K562 (cell line): ENCODE measurements at regions not wholly inside any gene's neighbourhood (a gene's known extent, or its start where the extent isn't known, plus 50 kb on each side); places are given as distances from the start of the nearest gene placed in this dataset.
A peak's percentile ranks its signal among the peaks of the same experiment; 100 is the strongest.

Experiments
- CAMTA2 ChIP-seq: fragments of 250-450 bp; sonication (Bioruptor Pico); conservative IDR thresholded peaks from 2 replicates; pipeline ENCODE4 v1.5.1; 2022
- CBX3 ChIP-seq, 2 experiments: IDR thresholded peaks; 1 replicate in 1 of 2; 2 replicates in 1 of 2; pipeline ENCODE4 v1.6.1; 2012; ENCODE audit warnings: inconsistent platforms in 2 of 2, low read length in 2 of 2, borderline replicate concordance in 1 of 2, control low read depth in 1 of 2
- CCNT2 ChIP-seq: IDR thresholded peaks from 2 replicates; pipeline ENCODE4 v1.6.1; 2011; ENCODE audit warnings: borderline replicate concordance, low read depth, mild to moderate bottlenecking, moderate library complexity, mixed read lengths, low read length; ENCODE audit not compliant: insufficient read length; ENCODE audit errors: extremely low read depth
- ERF ChIP-seq: fragments of 450-650 bp; formaldehyde crosslinking; IDR thresholded peaks from 2 replicates; pipeline ENCODE4 v1.4.0; 2020; ENCODE audit warnings: mild to moderate bottlenecking, mixed read lengths
- FIP1L1 ChIP-seq: fragments of 200-400 bp; formaldehyde crosslinking; IDR thresholded peaks from 2 replicates; pipeline ENCODE4 v1.6.1; 2018; ENCODE audit warnings: mild to moderate bottlenecking, low read depth, low read length; ENCODE audit not compliant: poor library complexity, severe bottlenecking
- FOXM1 ChIP-seq, 2 experiments: fragments of 450-650 bp in 1 of 2; sonication (generic) in 1 of 2; formaldehyde crosslinking in 1 of 2; IDR thresholded peaks; 2 replicates each; pipeline versions ENCODE4 v1.6.1 to v1.9.0; 2017 to 2022; ENCODE audit warnings: low read depth in 2 of 2, mild to moderate bottlenecking in 2 of 2, missing genetic modification reagents in 1 of 2, moderate library complexity in 1 of 2
- GATA2 ChIP-seq: sonication (generic); formaldehyde crosslinking; IDR thresholded peaks from 2 replicates; pipeline ENCODE4 v1.4.0; 2020; ENCODE audit warnings: mild to moderate bottlenecking, missing genetic modification reagents
- HNRNPUL1 ChIP-seq: fragments of 200-400 bp; formaldehyde crosslinking; IDR thresholded peaks from 2 replicates; pipeline ENCODE4 v1.6.1; 2017; ENCODE audit warnings: low read length
- IRF2 ChIP-seq: sonication (generic); formaldehyde crosslinking; IDR thresholded peaks from 2 replicates; pipeline ENCODE4 v1.8.1; 2022; ENCODE audit warnings: mild to moderate bottlenecking, missing genetic modification reagents
- MAZ ChIP-seq, 2 experiments: fragments of 450-650 bp in 1 of 2; sonication (generic) in 1 of 2; formaldehyde crosslinking; IDR thresholded peaks in 1 of 2; conservative IDR thresholded peaks in 1 of 2; 2 replicates each; pipeline versions ENCODE4 v1.4.0 to v1.5.0; 2020; ENCODE audit warnings: mild to moderate bottlenecking in 1 of 2, missing genetic modification reagents in 1 of 2
- MED1 ChIP-seq: sonication (generic); formaldehyde crosslinking; IDR thresholded peaks from 2 replicates; pipeline ENCODE4 v1.8.1; 2023; ENCODE audit warnings: missing genetic modification reagents, borderline replicate concordance
- MNT ChIP-seq, 2 experiments: fragments of 450-650 bp; conservative IDR thresholded peaks; 2 replicates each; pipeline ENCODE4 v1.6.1; 2017; ENCODE audit warnings: mild to moderate bottlenecking in 2 of 2, moderate library complexity in 2 of 2
- MTA1 ChIP-seq: fragments of 450-650 bp; IDR thresholded peaks from 2 replicates; pipeline ENCODE4 v1.6.1; 2017; ENCODE audit warnings: borderline replicate concordance
- NFE2 ChIP-seq: IDR thresholded peaks from 2 replicates; pipeline ENCODE4 v1.6.1; 2014; ENCODE audit warnings: antibody characterized with exemption, low read depth
- NFIC ChIP-seq: fragments of 450-650 bp; IDR thresholded peaks from 2 replicates; pipeline ENCODE4 v1.6.1; 2017; ENCODE audit warnings: mild to moderate bottlenecking, inconsistent platforms
- RB1 ChIP-seq: fragments of 450-650 bp; IDR thresholded peaks from 2 replicates; pipeline ENCODE4 v1.6.1; 2017; ENCODE audit warnings: low read depth, mild to moderate bottlenecking
- TRIM24 ChIP-seq, 2 experiments: fragments of 450-650 bp; IDR thresholded peaks; 2 replicates each; pipeline ENCODE4 v1.6.1; 2016
- TRIM28 ChIP-seq: fragments of 450-650 bp; IDR thresholded peaks from 2 replicates; pipeline ENCODE4 v1.6.1; 2017
- ZBTB1 ChIP-seq: sonication (generic); formaldehyde crosslinking; IDR thresholded peaks from 2 replicates; pipeline ENCODE4 v1.8.1; 2023; ENCODE audit warnings: missing genetic modification reagents, low read depth, mild to moderate bottlenecking, borderline replicate concordance
- ZFX ChIP-seq: sonication (generic); formaldehyde crosslinking; IDR thresholded peaks from 2 replicates; pipeline ENCODE4 v1.8.0; 2022; ENCODE audit warnings: mild to moderate bottlenecking, missing genetic modification reagents, moderate library complexity
- ZNF143 ChIP-seq: sonication (generic); formaldehyde crosslinking; IDR thresholded peaks from 2 replicates; pipeline ENCODE4 v1.9.0; 2022; ENCODE audit warnings: mild to moderate bottlenecking, missing genetic modification reagents
- ZNF780A ChIP-seq: fragments of 250-450 bp; sonication (Bioruptor Pico); IDR thresholded peaks from 2 replicates; pipeline ENCODE4 v1.5.0; 2021; ENCODE audit warnings: mild to moderate bottlenecking
- TF ChIP-seq, protein P1 (sequence below): fragments of 450-650 bp; IDR thresholded peaks from 2 replicates; pipeline ENCODE4 v1.6.1; 2016; ENCODE audit warnings: borderline replicate concordance

DNA sequence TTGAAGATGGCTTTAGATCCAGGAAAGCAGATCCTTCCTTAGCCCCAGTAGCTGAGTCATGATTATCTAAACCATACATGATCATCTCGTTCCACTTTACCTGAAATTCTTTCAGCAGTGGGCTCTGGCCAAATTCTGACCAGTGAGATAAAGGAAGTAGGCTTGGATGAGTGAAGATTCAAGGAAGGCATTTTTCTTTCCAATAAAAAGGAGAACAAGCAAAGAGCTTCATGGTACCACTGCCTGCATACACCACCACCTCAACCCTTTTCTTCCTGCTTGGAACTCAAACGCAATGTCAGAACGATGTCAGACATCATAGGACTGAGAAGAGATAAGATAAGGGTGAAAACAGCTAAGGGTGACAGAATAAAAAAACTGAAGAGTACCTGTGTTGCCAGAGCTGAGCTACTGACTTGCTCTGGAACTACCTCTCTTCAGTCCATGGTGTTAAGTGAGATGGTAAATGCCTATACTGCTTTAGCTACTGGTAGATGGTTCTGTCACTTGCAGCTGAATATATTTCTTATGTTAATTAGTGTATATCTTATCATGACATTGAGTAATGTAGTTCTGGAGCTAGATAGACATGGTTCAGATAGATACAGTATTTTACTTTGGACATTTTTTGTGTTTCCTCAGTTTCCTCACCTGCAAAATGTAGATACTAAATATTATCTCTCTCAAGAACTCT is 58.7 kb upstream of the ACVR1 start (continued):
- no peak for TF ChIP-seq MED1 (CRISPR knock-in tag)
- no peak for TF ChIP-seq FIP1L1
- no peak for TF ChIP-seq NFIC
- TF ChIP-seq FOXM1 (IDR thresholded peaks at IDR 0.05; ENCODE audit: low read depth) = no peak
- TF ChIP-seq FOXM1 (CRISPR knock-in tag; IDR thresholded peaks at IDR 0.05; ENCODE audit: low read depth) = no peak
- TF ChIP-seq ZNF143 (CRISPR knock-in tag) = no peak
- no peak for TF ChIP-seq RB1
- TF ChIP-seq CBX3 (IDR thresholded peaks at IDR 0.05; ENCODE audit: borderline replicate concordance in 1 of 2, low read length in 2 of 2) = no peak
- TF ChIP-seq TRIM28 = no peak
- TF ChIP-seq CAMTA2 (CRISPR knock-in tag) = no peak
- peak; percentile 55; the same call in 1 of the 2 replicates for TF ChIP-seq MTA1
- TF ChIP-seq MAZ (CRISPR knock-in tag; conservative IDR thresholded peaks at IDR 0.05 in 1 of 2, IDR thresholded peaks at IDR 0.05 in 1 of 2) = no peak
- peak; percentile 74 for TF ChIP-seq NFE2
- peak; percentile 46 for TF ChIP-seq CCNT2
- no peak for TF ChIP-seq ZNF780A (CRISPR knock-in tag)
- TF ChIP-seq, protein P1, sequence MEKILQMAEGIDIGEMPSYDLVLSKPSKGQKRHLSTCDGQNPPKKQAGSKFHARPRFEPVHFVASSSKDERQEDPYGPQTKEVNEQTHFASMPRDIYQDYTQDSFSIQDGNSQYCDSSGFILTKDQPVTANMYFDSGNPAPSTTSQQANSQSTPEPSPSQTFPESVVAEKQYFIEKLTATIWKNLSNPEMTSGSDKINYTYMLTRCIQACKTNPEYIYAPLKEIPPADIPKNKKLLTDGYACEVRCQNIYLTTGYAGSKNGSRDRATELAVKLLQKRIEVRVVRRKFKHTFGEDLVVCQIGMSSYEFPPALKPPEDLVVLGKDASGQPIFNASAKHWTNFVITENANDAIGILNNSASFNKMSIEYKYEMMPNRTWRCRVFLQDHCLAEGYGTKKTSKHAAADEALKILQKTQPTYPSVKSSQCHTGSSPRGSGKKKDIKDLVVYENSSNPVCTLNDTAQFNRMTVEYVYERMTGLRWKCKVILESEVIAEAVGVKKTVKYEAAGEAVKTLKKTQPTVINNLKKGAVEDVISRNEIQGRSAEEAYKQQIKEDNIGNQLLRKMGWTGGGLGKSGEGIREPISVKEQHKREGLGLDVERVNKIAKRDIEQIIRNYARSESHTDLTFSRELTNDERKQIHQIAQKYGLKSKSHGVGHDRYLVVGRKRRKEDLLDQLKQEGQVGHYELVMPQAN = no peak
- no peak for TF ChIP-seq IRF2
- no peak for TF ChIP-seq ZFX (CRISPR knock-in tag)
- TF ChIP-seq TRIM24 (IDR thresholded peaks at IDR 0.05) = no peak
- no peak for TF ChIP-seq HNRNPUL1
- no peak for TF ChIP-seq ZBTB1
- no peak for TF ChIP-seq MNT (conservative IDR thresholded peaks at IDR 0.05)
- TF ChIP-seq ERF (CRISPR knock-in tag) = no peak
- no peak for TF ChIP-seq GATA2 (CRISPR knock-in tag)
